WTC11 (cell line): ENCODE measurements at regions not wholly inside any gene's neighbourhood (a gene's known extent, or its start where the extent isn't known, plus 50 kb on each side); places are given as distances from the start of the nearest gene placed in this dataset.
A peak's percentile ranks its signal among the peaks of the same experiment; 100 is the strongest.

ENCODE experiments used
- ATAC-seq: fragments of 200-7000 bp; cut with Tn5 transposase; 2 replicates; pipeline ENCODE4 v1.10.0; 2021; ENCODE audit warnings: mild to moderate bottlenecking, moderate library complexity
- CTCF ChIA-PET: fragments of 300-600 bp; sonication (Branson Sonifier 250); formaldehyde crosslinking; loops from one replicate; lab custom pipeline; 2021; ENCODE audit warnings: antibody characterized with exemption; lab: Charles Lee
- POLR2A ChIA-PET: fragments of 350-600 bp; sonication (Branson Sonifier 250); formaldehyde crosslinking; loops from one replicate; lab custom pipeline; 2021; ENCODE audit warnings: antibody characterized with exemption; lab: Charles Lee
- DNase-seq: peaks from one replicate; pipeline ENCODE4 v3.0.0; 2021; ENCODE audit warnings: low spot score
- H3K27ac Mint-ChIP-seq: 2 replicates; pipeline ENCODE4 v1.8.0; 2021; ENCODE audit warnings: mixed read lengths
- H3K27me3 Mint-ChIP-seq: 2 replicates; pipeline ENCODE4 v1.8.0; 2021; ENCODE audit warnings: low read depth, mild to moderate bottlenecking, moderate library complexity, mixed read lengths
- H3K36me3 Mint-ChIP-seq: 2 replicates; pipeline ENCODE4 v1.8.0; 2021; ENCODE audit warnings: mixed read lengths
- H3K4me1 Mint-ChIP-seq: 2 replicates; pipeline ENCODE4 v1.8.0; 2022; ENCODE audit warnings: mixed read lengths
- H3K4me3 Mint-ChIP-seq: 2 replicates; pipeline ENCODE4 v1.8.0; 2021; ENCODE audit warnings: mild to moderate bottlenecking, moderate library complexity, mixed read lengths
- H3K9me3 Mint-ChIP-seq: 2 replicates; pipeline ENCODE4 v1.8.0; 2021; ENCODE audit warnings: mixed read lengths
- ATF1 ChIP-seq: sonication (generic); formaldehyde crosslinking; IDR thresholded peaks from 2 replicates; pipeline ENCODE4 v1.8.1; 2023; ENCODE audit warnings: mild to moderate bottlenecking, moderate library complexity, missing genetic modification reagents
- CREB1 ChIP-seq: sonication (generic); formaldehyde crosslinking; IDR thresholded peaks from 2 replicates; pipeline ENCODE4 v1.8.0; 2023; ENCODE audit warnings: mild to moderate bottlenecking, missing genetic modification reagents
- FOXJ3 ChIP-seq: sonication (generic); formaldehyde crosslinking; IDR thresholded peaks from 2 replicates; pipeline ENCODE4 v1.9.0; 2021; ENCODE audit warnings: missing genetic modification reagents, mild to moderate bottlenecking, borderline replicate concordance
- JAZF1 ChIP-seq: fragments of 250-450 bp; sonication (Bioruptor Pico); IDR thresholded peaks from 2 replicates; pipeline ENCODE4 v1.9.0; 2021; ENCODE audit warnings: moderate library complexity, mild to moderate bottlenecking, inconsistent platforms
- JUN ChIP-seq: sonication (generic); formaldehyde crosslinking; IDR thresholded peaks from 2 replicates; pipeline ENCODE4 v1.8.0; 2023; ENCODE audit warnings: mild to moderate bottlenecking, missing genetic modification reagents
- MXD4 ChIP-seq: fragments of 250-450 bp; sonication (Bioruptor Pico); IDR thresholded peaks from 2 replicates; pipeline ENCODE4 v1.8.0; 2021; ENCODE audit warnings: mild to moderate bottlenecking, moderate library complexity, borderline replicate concordance
- MYBL2 ChIP-seq: sonication (generic); formaldehyde crosslinking; IDR thresholded peaks from 2 replicates; pipeline ENCODE4 v1.8.1; 2023; ENCODE audit warnings: mild to moderate bottlenecking, moderate library complexity, missing genetic modification reagents
- NFE2L1 ChIP-seq: sonication (generic); formaldehyde crosslinking; IDR thresholded peaks from 2 replicates; pipeline ENCODE4 v1.8.1; 2023; ENCODE audit warnings: missing genetic modification reagents
- TEAD1 ChIP-seq: sonication (generic); formaldehyde crosslinking; IDR thresholded peaks from 2 replicates; pipeline ENCODE4 v1.8.0; 2022; ENCODE audit warnings: mild to moderate bottlenecking, missing genetic modification reagents
- TP53 ChIP-seq: sonication (generic); formaldehyde crosslinking; IDR thresholded peaks from 2 replicates; pipeline ENCODE4 v1.8.1; 2023; ENCODE audit warnings: mild to moderate bottlenecking, missing genetic modification reagents
- ZNF423 ChIP-seq: fragments of 250-450 bp; sonication (Bioruptor Pico); IDR thresholded peaks from 2 replicates; pipeline ENCODE4 v2.1.2; 2022; ENCODE audit warnings: mild to moderate bottlenecking, moderate library complexity
- TF ChIP-seq, protein P1 (sequence below): sonication (generic); formaldehyde crosslinking; IDR thresholded peaks from 2 replicates; pipeline ENCODE4 v1.8.0; 2022; ENCODE audit warnings: mild to moderate bottlenecking, missing genetic modification reagents
- TF ChIP-seq, protein P2 (sequence below): sonication (generic); formaldehyde crosslinking; conservative IDR thresholded peaks from 2 replicates; pipeline ENCODE4 v1.8.1; 2023; ENCODE audit warnings: mild to moderate bottlenecking, low read depth, missing genetic modification reagents, moderate library complexity
- TF ChIP-seq, protein P3 (sequence below): sonication (generic); formaldehyde crosslinking; IDR thresholded peaks from 2 replicates; pipeline ENCODE4 v1.8.0; 2023; ENCODE audit warnings: missing genetic modification reagents
- TF ChIP-seq, protein P4 (sequence below): sonication (generic); formaldehyde crosslinking; IDR thresholded peaks from 2 replicates; pipeline ENCODE4 v1.8.0; 2022; ENCODE audit warnings: mild to moderate bottlenecking, missing genetic modification reagents
- TF ChIP-seq, protein P5 (sequence below): sonication (generic); formaldehyde crosslinking; IDR thresholded peaks from 2 replicates; pipeline ENCODE4 v1.8.0; 2022; ENCODE audit warnings: mild to moderate bottlenecking, missing genetic modification reagents
- TF ChIP-seq, protein P6 (sequence below): fragments of 250-450 bp; sonication (Bioruptor Pico); IDR thresholded peaks from 2 replicates; pipeline ENCODE4 v2.1.2; 2022; ENCODE audit warnings: mild to moderate bottlenecking, moderate library complexity

DNA sequence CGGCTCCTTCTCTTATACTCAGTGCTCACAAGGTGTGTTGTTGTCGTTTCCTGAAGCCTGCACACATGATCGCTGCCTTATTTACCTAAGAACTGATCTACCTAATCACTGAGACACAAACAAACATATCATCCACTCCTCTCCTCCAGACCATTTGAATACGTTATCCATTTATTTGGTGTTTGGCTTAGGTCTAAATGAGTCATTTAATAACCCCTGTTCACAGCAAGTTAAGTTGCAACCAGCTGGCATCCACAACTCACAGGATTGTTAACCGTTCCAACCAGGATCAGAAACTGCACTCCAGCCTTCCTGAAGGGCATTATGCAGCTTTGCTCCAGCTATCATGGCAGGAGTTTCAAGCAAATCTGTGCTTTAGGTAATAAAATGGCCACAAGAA, 511.1 kb upstream of the MAP3K7 start:
- ChIA-PET POLR2A (no interaction called here), CTCF (no interaction called here)
- peak overlapping the region; percentile 48; the same call in 1 of the 2 replicates for H3K27ac Mint-ChIP-seq
- no peak for ATAC-seq
- no peaks in the 10 kb centered on the region for H3K36me3 Mint-ChIP-seq
- DNase-seq = no peak
- no peaks in the 10 kb centered on the region for H3K9me3 Mint-ChIP-seq
- H3K27me3 Mint-ChIP-seq = no peaks in the 10 kb centered on the region
- H3K4me1 Mint-ChIP-seq = 0 out of 2 replicates have a peak, but pooled peaks cover 3% of the 10 kb centered on the region
- TF ChIP-seq CREB1 (CRISPR knock-in tag) (no peak), MYBL2 (CRISPR knock-in tag) (no peak), TEAD1 (CRISPR knock-in tag) (no peak), FOXJ3 (CRISPR knock-in tag) (no peak), JUN (CRISPR knock-in tag) (no peak)
- TF ChIP-seq, protein P1, sequence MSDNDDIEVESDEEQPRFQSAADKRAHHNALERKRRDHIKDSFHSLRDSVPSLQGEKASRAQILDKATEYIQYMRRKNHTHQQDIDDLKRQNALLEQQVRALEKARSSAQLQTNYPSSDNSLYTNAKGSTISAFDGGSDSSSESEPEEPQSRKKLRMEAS (CRISPR knock-in tag) = no peak
- TF ChIP-seq, protein P2, sequence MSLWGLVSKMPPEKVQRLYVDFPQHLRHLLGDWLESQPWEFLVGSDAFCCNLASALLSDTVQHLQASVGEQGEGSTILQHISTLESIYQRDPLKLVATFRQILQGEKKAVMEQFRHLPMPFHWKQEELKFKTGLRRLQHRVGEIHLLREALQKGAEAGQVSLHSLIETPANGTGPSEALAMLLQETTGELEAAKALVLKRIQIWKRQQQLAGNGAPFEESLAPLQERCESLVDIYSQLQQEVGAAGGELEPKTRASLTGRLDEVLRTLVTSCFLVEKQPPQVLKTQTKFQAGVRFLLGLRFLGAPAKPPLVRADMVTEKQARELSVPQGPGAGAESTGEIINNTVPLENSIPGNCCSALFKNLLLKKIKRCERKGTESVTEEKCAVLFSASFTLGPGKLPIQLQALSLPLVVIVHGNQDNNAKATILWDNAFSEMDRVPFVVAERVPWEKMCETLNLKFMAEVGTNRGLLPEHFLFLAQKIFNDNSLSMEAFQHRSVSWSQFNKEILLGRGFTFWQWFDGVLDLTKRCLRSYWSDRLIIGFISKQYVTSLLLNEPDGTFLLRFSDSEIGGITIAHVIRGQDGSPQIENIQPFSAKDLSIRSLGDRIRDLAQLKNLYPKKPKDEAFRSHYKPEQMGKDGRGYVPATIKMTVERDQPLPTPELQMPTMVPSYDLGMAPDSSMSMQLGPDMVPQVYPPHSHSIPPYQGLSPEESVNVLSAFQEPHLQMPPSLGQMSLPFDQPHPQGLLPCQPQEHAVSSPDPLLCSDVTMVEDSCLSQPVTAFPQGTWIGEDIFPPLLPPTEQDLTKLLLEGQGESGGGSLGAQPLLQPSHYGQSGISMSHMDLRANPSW (CRISPR knock-in tag) = no peak
- TF ChIP-seq, protein P3, sequence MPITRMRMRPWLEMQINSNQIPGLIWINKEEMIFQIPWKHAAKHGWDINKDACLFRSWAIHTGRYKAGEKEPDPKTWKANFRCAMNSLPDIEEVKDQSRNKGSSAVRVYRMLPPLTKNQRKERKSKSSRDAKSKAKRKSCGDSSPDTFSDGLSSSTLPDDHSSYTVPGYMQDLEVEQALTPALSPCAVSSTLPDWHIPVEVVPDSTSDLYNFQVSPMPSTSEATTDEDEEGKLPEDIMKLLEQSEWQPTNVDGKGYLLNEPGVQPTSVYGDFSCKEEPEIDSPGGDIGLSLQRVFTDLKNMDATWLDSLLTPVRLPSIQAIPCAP (CRISPR knock-in tag) = no peak
- no peak overlapping the region for H3K4me3 Mint-ChIP-seq

DNA sequence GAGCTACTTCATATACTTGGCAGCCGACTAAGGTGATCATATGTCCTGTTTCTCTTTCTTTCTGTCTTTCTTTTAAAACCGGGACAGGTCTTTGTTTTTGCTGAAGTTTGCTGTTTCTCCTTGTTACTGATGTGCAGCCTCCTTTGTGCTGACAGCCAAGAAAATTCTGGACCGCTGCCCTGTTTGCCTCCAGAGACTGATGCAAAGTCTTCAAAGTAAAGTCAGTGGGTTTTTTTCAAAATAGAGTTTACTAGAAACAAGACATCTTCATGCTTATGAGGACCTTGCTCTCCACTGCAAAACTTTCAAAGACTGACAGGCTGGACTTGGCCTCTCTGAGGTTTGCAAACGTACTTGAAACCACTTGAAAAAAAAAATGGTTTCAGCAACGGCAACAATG, 510.5 kb upstream of the MAP3K7 start:
- CTCF ChIA-PET = interaction anchor here (1.8 kb wide), 1 partner anchor 16 kb away, joined by 5 read pairs; no protein-coding TSS in a partner anchor
- POLR2A ChIA-PET = no interaction called here
- DNase-seq (no peak), ATAC-seq (no peak)
- H3K27ac Mint-ChIP-seq = no peak overlapping the region
- H3K27me3 Mint-ChIP-seq = no peaks in the 10 kb centered on the region
- TF ChIP-seq, protein P4, sequence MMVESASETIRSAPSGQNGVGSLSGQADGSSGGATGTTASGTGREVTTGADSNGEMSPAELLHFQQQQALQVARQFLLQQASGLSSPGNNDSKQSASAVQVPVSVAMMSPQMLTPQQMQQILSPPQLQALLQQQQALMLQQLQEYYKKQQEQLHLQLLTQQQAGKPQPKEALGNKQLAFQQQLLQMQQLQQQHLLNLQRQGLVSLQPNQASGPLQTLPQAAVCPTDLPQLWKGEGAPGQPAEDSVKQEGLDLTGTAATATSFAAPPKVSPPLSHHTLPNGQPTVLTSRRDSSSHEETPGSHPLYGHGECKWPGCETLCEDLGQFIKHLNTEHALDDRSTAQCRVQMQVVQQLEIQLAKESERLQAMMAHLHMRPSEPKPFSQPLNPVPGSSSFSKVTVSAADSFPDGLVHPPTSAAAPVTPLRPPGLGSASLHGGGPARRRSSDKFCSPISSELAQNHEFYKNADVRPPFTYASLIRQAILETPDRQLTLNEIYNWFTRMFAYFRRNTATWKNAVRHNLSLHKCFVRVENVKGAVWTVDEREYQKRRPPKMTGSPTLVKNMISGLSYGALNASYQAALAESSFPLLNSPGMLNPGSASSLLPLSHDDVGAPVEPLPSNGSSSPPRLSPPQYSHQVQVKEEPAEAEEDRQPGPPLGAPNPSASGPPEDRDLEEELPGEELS (CRISPR knock-in tag) = no peak
- TF ChIP-seq MXD4 (CRISPR knock-in tag) (no peak), ZNF423 (CRISPR knock-in tag) (no peak), NFE2L1 (no peak)
- TF ChIP-seq, protein P5, sequence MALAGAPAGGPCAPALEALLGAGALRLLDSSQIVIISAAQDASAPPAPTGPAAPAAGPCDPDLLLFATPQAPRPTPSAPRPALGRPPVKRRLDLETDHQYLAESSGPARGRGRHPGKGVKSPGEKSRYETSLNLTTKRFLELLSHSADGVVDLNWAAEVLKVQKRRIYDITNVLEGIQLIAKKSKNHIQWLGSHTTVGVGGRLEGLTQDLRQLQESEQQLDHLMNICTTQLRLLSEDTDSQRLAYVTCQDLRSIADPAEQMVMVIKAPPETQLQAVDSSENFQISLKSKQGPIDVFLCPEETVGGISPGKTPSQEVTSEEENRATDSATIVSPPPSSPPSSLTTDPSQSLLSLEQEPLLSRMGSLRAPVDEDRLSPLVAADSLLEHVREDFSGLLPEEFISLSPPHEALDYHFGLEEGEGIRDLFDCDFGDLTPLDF = no peak
- H3K4me3 Mint-ChIP-seq = no peak overlapping the region
- no peaks in the 10 kb centered on the region for H3K9me3 Mint-ChIP-seq
- 0 out of 2 replicates have a peak, but pooled peaks cover 3% of the 10 kb centered on the region for H3K4me1 Mint-ChIP-seq
- no peaks in the 10 kb centered on the region for H3K36me3 Mint-ChIP-seq

DNA sequence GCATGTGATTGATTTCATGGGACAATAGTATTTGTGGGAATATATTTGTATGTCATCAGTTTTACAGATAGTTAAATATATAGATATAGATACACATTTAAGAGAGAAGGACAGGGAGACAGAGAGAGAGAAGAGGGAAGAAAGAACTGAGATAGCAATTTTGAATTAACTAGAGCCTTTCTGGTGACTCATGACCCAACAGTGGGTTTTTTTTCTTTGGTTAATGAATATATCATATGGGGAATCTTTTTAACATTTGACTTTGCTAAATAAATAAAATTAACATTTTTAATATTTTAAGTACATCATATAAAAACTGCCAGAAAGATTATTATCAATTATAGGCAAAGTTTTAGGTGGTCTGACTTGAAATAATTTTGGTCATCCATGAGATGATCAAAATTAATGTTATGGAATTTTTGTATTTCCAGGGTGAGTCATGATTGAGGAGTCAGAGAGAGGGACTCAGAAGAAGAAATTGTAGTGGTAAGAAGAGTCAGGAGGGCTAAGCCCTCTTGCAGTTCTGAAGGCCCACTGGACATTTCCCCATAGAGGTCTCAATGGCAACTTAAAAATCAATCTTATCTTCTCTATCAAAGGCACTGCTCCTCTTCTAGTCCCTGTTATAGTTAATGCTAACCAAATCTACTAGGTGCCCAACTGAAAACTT, 508.1 kb upstream of the MAP3K7 start:
- no peak for ATAC-seq
- ChIA-PET POLR2A (no interaction called here), CTCF (interaction anchor here (2.8 kb wide), 1 partner anchor 14 kb away, joined by 9 read pairs; no protein-coding TSS in a partner anchor)
- Mint-ChIP-seq H3K4me1 (0 out of 2 replicates have a peak, but pooled peaks cover 3% of the 10 kb centered on the region), H3K27me3 (no peaks in the 10 kb centered on the region), H3K4me3 (no peak overlapping the region), H3K9me3 (no peaks in the 10 kb centered on the region), H3K36me3 (no peaks in the 10 kb centered on the region), H3K27ac (no peak overlapping the region)
- DNase-seq = no peak
- TF ChIP-seq, protein P6, sequence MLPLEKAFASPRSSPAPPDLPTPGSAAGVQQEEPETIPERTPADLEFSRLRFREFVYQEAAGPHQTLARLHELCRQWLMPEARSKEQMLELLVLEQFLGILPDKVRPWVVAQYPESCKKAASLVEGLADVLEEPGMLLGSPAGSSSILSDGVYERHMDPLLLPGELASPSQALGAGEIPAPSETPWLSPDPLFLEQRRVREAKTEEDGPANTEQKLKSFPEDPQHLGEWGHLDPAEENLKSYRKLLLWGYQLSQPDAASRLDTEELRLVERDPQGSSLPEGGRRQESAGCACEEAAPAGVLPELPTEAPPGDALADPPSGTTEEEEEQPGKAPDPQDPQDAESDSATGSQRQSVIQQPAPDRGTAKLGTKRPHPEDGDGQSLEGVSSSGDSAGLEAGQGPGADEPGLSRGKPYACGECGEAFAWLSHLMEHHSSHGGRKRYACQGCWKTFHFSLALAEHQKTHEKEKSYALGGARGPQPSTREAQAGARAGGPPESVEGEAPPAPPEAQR (CRISPR knock-in tag) = no peak
- no peak for TF ChIP-seq JAZF1
- TF ChIP-seq, protein P2 (CRISPR knock-in tag) = no peak
- no peak for TF ChIP-seq TP53
- TF ChIP-seq, protein P3 (CRISPR knock-in tag) = no peak
- TF ChIP-seq ATF1 (CRISPR knock-in tag) = no peak
